ENCODE measurements at regions not wholly inside any gene's neighbourhood (a gene's known extent, or its start where the extent isn't known, plus 50 kb on each side); places are given as distances from the start of the nearest gene placed in this dataset.
"Not testable (repeated sequence)": the region's sequence is repeated elsewhere in the genome, so short reads cannot be mapped to it uniquely, and the experiment has no call there.

GRCh38 chr12:112682586-112682985 lies 109.0 kb upstream of the RPH3A start:
- ChIA-PET CTCF (no interaction called here), POLR2A (no interaction called here)
- H3K4me3 ChIP-seq (ENCODE audit: low read depth, low read length): no peak overlapping the region
- DNase-seq (ENCODE audit: low read depth, low spot score): no peak
- TF ChIP-seq CTCF (IDR thresholded peaks at IDR 0.05; ENCODE audit: insufficient read depth, low read length, missing control alignments): no peak

- no peak for DNase-seq (ENCODE audit: low read depth, low spot score)
- TF ChIP-seq CTCF (IDR thresholded peaks at IDR 0.05; ENCODE audit: insufficient read depth, low read length, missing control alignments): no peak
- ChIA-PET POLR2A (no interaction called here), CTCF (no interaction called here)
- no peak overlapping the region for H3K4me3 ChIP-seq (ENCODE audit: low read depth, low read length)
Observed at GRCh38 chr12:112684742-112685141, 106.8 kb upstream of the RPH3A start.

- CTCF ChIA-PET: no interaction called here
- no peak overlapping the region for H3K4me3 ChIP-seq (ENCODE audit: low read depth, low read length)
- POLR2A ChIA-PET: no interaction called here
- no peak for TF ChIP-seq CTCF (IDR thresholded peaks at IDR 0.05; ENCODE audit: insufficient read depth, low read length, missing control alignments)
- no peak for DNase-seq (ENCODE audit: low read depth, low spot score)
Observed at GRCh38 chr12:112685321-112685720, 106.2 kb upstream of the RPH3A start.

GRCh38 chr12:112686373-112686772 lies 105.2 kb upstream of the RPH3A start:
- DNase-seq (ENCODE audit: low read depth, low spot score): no peak
- CTCF ChIA-PET: no interaction called here

GRCh38 chr12:112694065-112694464 lies 97.5 kb upstream of the RPH3A start:
- H3K4me3 ChIP-seq (ENCODE audit: low read depth, low read length): no peak overlapping the region
- ChIA-PET POLR2A (no interaction called here), CTCF (no interaction called here)
- DNase-seq (ENCODE audit: low read depth, low spot score): no peak
- no peak for TF ChIP-seq CTCF (IDR thresholded peaks at IDR 0.05; ENCODE audit: insufficient read depth, low read length, missing control alignments)

More at GRCh38 chr12:112686373-112686772, 105.2 kb upstream of the RPH3A start:
- no peak for TF ChIP-seq CTCF (IDR thresholded peaks at IDR 0.05; ENCODE audit: insufficient read depth, low read length, missing control alignments)
- POLR2A ChIA-PET: no interaction called here
- no peak overlapping the region for H3K4me3 ChIP-seq (ENCODE audit: low read depth, low read length)

GRCh38 chr12:112697441-112697840 lies 94.1 kb upstream of the RPH3A start:
- CTCF ChIA-PET; H3K4me3 ChIP-seq (ENCODE audit: low read depth, low read length); POLR2A ChIA-PET; DNase-seq (ENCODE audit: low read depth, low spot score): not testable (repeated sequence)

- DNase-seq (ENCODE audit: low read depth, low spot score): no peak
Observed at GRCh38 chr12:112705037-112705632, 86.4 kb upstream of the RPH3A start.

More at GRCh38 chr12:112705037-112705632, 86.4 kb upstream of the RPH3A start:
- no peak overlapping the region for H3K4me3 ChIP-seq (ENCODE audit: low read depth, low read length)
- CTCF ChIA-PET: no interaction called here
- no peak for TF ChIP-seq CTCF (IDR thresholded peaks at IDR 0.05; ENCODE audit: insufficient read depth, low read length, missing control alignments)
- POLR2A ChIA-PET: no interaction called here

Measured in AG04449 (cell line).